WTC11 (cell line): ENCODE measurements at regions not wholly inside any gene's neighbourhood (a gene's known extent, or its start where the extent isn't known, plus 50 kb on each side); places are given as distances from the start of the nearest gene placed in this dataset.

Source experiments
- CBFB ChIP-seq: sonication (generic); formaldehyde crosslinking; IDR thresholded peaks from 2 replicates; pipeline ENCODE4 v1.8.1; 2022; ENCODE audit warnings: mild to moderate bottlenecking, low read depth, missing genetic modification reagents
- CREB1 ChIP-seq: sonication (generic); formaldehyde crosslinking; IDR thresholded peaks from 2 replicates; pipeline ENCODE4 v1.8.0; 2023; ENCODE audit warnings: mild to moderate bottlenecking, missing genetic modification reagents
- ELF4 ChIP-seq: sonication (generic); formaldehyde crosslinking; IDR thresholded peaks from 2 replicates; pipeline ENCODE4 v1.8.1; 2022; ENCODE audit warnings: low read depth, mild to moderate bottlenecking, moderate library complexity, missing genetic modification reagents
- FOXP1 ChIP-seq: sonication (generic); formaldehyde crosslinking; IDR thresholded peaks from 2 replicates; pipeline ENCODE4 v1.8.0; 2022; ENCODE audit warnings: missing genetic modification reagents, mild to moderate bottlenecking, moderate library complexity, borderline replicate concordance
- IRF2 ChIP-seq: sonication (generic); formaldehyde crosslinking; IDR thresholded peaks from 2 replicates; pipeline ENCODE4 v1.8.0; 2022; ENCODE audit warnings: low read depth, missing genetic modification reagents, borderline replicate concordance
- NR3C1 ChIP-seq: sonication (generic); formaldehyde crosslinking; conservative IDR thresholded peaks from 2 replicates; pipeline ENCODE4 v1.8.1; 2023; ENCODE audit warnings: low read depth, mild to moderate bottlenecking, missing genetic modification reagents
- ZNF138 ChIP-seq: sonication (generic); formaldehyde crosslinking; conservative IDR thresholded peaks from 2 replicates; pipeline ENCODE4 v1.8.1; 2022; ENCODE audit warnings: mild to moderate bottlenecking, moderate library complexity, missing genetic modification reagents
- ZNF416 ChIP-seq: fragments of 250-450 bp; sonication (Bioruptor Pico); IDR thresholded peaks from 2 replicates; pipeline ENCODE4 v1.9.0; 2021; ENCODE audit warnings: mild to moderate bottlenecking, inconsistent platforms
- TF ChIP-seq, protein P1 (sequence below): fragments of 200-600 bp; IDR thresholded peaks from 2 replicates; pipeline ENCODE4 v1.8.0; 2022; ENCODE audit warnings: antibody characterized with exemption
- TF ChIP-seq, protein P2 (sequence below): sonication (generic); formaldehyde crosslinking; IDR thresholded peaks from 2 replicates; pipeline ENCODE4 v1.8.1; 2022; ENCODE audit warnings: low read depth, missing genetic modification reagents, borderline replicate concordance
- TF ChIP-seq, protein P3 (sequence below): sonication (generic); formaldehyde crosslinking; IDR thresholded peaks from 2 replicates; pipeline ENCODE4 v1.8.1; 2023; ENCODE audit warnings: mild to moderate bottlenecking, missing genetic modification reagents, moderate library complexity
- TF ChIP-seq, protein P4 (sequence below): sonication (generic); formaldehyde crosslinking; IDR thresholded peaks from 2 replicates; pipeline ENCODE4 v1.8.0; 2022; ENCODE audit warnings: mild to moderate bottlenecking, missing genetic modification reagents
- TF ChIP-seq, protein P5 (sequence below): sonication (generic); formaldehyde crosslinking; IDR thresholded peaks from 2 replicates; pipeline ENCODE4 v1.8.1; 2022; ENCODE audit warnings: mild to moderate bottlenecking, moderate library complexity, missing genetic modification reagents

DNA sequence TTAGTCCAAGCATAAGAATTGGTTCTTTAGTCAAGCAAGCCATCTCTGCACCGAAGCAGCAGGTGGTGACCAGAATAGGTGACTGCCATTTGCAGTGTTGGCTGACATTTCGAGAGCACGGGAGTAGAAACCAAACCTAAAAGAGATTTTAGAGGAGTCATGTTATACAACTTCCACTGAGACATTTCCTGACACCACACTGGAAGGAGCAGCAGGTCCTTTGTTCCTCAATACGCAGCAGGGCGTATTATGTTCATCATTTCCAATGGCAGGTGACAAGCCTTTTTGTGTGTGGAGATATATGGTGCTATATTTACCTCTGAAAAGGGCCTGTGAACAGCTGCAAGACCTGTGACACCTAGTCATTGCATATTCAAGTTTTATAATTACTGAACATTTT lies 418.8 kb upstream of the NETO1 start:
- TF ChIP-seq, protein P1, sequence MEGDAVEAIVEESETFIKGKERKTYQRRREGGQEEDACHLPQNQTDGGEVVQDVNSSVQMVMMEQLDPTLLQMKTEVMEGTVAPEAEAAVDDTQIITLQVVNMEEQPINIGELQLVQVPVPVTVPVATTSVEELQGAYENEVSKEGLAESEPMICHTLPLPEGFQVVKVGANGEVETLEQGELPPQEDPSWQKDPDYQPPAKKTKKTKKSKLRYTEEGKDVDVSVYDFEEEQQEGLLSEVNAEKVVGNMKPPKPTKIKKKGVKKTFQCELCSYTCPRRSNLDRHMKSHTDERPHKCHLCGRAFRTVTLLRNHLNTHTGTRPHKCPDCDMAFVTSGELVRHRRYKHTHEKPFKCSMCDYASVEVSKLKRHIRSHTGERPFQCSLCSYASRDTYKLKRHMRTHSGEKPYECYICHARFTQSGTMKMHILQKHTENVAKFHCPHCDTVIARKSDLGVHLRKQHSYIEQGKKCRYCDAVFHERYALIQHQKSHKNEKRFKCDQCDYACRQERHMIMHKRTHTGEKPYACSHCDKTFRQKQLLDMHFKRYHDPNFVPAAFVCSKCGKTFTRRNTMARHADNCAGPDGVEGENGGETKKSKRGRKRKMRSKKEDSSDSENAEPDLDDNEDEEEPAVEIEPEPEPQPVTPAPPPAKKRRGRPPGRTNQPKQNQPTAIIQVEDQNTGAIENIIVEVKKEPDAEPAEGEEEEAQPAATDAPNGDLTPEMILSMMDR: no peak
- no peak for TF ChIP-seq NR3C1 (CRISPR knock-in tag)
- TF ChIP-seq, protein P2, sequence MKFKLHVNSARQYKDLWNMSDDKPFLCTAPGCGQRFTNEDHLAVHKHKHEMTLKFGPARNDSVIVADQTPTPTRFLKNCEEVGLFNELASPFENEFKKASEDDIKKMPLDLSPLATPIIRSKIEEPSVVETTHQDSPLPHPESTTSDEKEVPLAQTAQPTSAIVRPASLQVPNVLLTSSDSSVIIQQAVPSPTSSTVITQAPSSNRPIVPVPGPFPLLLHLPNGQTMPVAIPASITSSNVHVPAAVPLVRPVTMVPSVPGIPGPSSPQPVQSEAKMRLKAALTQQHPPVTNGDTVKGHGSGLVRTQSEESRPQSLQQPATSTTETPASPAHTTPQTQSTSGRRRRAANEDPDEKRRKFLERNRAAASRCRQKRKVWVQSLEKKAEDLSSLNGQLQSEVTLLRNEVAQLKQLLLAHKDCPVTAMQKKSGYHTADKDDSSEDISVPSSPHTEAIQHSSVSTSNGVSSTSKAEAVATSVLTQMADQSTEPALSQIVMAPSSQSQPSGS: no peak
- TF ChIP-seq CBFB (CRISPR knock-in tag): no peak
- no peak for TF ChIP-seq FOXP1 (CRISPR knock-in tag)
- TF ChIP-seq, protein P3, sequence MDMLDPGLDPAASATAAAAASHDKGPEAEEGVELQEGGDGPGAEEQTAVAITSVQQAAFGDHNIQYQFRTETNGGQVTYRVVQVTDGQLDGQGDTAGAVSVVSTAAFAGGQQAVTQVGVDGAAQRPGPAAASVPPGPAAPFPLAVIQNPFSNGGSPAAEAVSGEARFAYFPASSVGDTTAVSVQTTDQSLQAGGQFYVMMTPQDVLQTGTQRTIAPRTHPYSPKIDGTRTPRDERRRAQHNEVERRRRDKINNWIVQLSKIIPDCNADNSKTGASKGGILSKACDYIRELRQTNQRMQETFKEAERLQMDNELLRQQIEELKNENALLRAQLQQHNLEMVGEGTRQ: no peak
- TF ChIP-seq IRF2 (CRISPR knock-in tag): no peak
- TF ChIP-seq ELF4 (CRISPR knock-in tag): no peak
- TF ChIP-seq ZNF416 (CRISPR knock-in tag): no peak
- TF ChIP-seq, protein P4, sequence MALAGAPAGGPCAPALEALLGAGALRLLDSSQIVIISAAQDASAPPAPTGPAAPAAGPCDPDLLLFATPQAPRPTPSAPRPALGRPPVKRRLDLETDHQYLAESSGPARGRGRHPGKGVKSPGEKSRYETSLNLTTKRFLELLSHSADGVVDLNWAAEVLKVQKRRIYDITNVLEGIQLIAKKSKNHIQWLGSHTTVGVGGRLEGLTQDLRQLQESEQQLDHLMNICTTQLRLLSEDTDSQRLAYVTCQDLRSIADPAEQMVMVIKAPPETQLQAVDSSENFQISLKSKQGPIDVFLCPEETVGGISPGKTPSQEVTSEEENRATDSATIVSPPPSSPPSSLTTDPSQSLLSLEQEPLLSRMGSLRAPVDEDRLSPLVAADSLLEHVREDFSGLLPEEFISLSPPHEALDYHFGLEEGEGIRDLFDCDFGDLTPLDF (CRISPR knock-in tag): no peak
- TF ChIP-seq, protein P5, sequence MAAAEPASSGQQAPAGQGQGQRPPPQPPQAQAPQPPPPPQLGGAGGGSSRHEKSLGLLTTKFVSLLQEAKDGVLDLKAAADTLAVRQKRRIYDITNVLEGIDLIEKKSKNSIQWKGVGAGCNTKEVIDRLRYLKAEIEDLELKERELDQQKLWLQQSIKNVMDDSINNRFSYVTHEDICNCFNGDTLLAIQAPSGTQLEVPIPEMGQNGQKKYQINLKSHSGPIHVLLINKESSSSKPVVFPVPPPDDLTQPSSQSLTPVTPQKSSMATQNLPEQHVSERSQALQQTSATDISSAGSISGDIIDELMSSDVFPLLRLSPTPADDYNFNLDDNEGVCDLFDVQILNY (CRISPR knock-in tag): no peak
- TF ChIP-seq ZNF138: no peak
- TF ChIP-seq CREB1 (CRISPR knock-in tag): no peak
